GM13977 (cell line): ENCODE measurements at regions not wholly inside any gene's neighbourhood (a gene's known extent, or its start where the extent isn't known, plus 50 kb on each side); places are given as distances from the start of the nearest gene placed in this dataset.
"Not testable (repeated sequence)": the region's sequence is repeated elsewhere in the genome, so short reads cannot be mapped to it uniquely, and the experiment has no call there.

Experiments
- DNase-seq: peaks from one replicate; pipeline ENCODE4 v3.0.0; 2012; ENCODE audit warnings: low spot score
- in situ Hi-C: fragments of 300-500 bp; cut with MboI; formaldehyde crosslinking; loops from one replicate; pipeline ENCODE4 v1.12.0; 2022; ENCODE audit warnings: low sequenced_read_pairs, low pct_unique_long_range_greater_than_20kb, mixed read lengths, inconsistent platforms; ENCODE audit not compliant: unreplicated experiment
- TF ChIP-seq, protein P1 (sequence below): IDR thresholded peaks from 2 replicates; pipeline ENCODE4 v1.5.1; 2012; ENCODE audit warnings: mild to moderate bottlenecking, control low read depth; ENCODE audit not compliant: insufficient read depth; ENCODE audit errors: extremely low read depth, missing control alignments

- DNase-seq, result no peak
- TF ChIP-seq, protein P1, sequence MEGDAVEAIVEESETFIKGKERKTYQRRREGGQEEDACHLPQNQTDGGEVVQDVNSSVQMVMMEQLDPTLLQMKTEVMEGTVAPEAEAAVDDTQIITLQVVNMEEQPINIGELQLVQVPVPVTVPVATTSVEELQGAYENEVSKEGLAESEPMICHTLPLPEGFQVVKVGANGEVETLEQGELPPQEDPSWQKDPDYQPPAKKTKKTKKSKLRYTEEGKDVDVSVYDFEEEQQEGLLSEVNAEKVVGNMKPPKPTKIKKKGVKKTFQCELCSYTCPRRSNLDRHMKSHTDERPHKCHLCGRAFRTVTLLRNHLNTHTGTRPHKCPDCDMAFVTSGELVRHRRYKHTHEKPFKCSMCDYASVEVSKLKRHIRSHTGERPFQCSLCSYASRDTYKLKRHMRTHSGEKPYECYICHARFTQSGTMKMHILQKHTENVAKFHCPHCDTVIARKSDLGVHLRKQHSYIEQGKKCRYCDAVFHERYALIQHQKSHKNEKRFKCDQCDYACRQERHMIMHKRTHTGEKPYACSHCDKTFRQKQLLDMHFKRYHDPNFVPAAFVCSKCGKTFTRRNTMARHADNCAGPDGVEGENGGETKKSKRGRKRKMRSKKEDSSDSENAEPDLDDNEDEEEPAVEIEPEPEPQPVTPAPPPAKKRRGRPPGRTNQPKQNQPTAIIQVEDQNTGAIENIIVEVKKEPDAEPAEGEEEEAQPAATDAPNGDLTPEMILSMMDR, result no peak
- in situ Hi-C loops, result no loop called here
Observed at GRCh38 chr1:68758666-68759209, 261.9 kb upstream of the DEPDC1 start.

DNA sequence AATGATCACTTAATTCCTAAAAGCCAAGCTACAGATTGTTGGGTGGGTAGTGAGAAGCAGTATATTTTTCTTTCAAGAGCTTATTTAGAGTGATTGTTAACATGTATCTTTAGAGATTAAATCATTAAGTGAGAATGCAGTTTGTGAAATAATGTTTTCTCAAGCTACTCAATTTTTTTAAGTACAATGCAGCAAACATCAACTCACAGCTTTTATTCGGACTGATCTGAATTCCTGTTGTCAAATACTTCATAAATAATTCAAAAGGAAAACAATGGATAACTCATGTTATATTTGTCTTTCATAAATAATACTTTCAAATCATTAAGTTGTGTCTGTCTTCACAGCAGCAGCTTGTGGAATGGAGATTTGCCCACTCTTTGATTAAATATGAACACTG lies 271.1 kb upstream of the DEPDC1 start:
- no peak for DNase-seq
- TF ChIP-seq, protein P1, result no peak
- in situ Hi-C loops, result no loop called here

DNA sequence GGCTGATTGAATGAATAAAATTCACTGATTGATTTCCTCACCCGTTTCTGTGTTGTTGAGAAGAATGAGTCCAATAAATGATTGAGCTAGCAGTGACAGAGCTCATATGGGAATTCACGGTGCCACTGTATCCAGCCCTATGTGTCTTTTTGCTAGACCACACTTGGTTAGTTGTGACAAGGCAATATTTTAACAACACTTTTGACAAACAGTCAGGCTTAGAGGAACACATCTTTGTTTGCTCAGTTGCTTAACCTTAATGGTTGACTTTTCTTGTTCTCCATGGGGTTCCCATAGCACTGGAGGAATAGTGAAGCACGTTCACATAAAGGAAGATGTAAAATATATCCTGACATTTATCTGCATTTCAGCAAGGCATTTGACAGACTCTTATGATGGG lies 273.9 kb upstream of the DEPDC1 start:
- DNase-seq, result no peak
- TF ChIP-seq, protein P1, result no peak
- in situ Hi-C loops, result no loop called here

- TF ChIP-seq, protein P1, result no peak
- in situ Hi-C loops, result no loop called here
- DNase-seq, result no peak
Observed at GRCh38 chr1:68777851-68778250, 281.0 kb upstream of the DEPDC1 start.

GRCh38 chr1:68779841-68780240 lies 283.0 kb upstream of the DEPDC1 start:
- in situ Hi-C loops, DNase-seq: not testable (repeated sequence)

- in situ Hi-C loops, result no loop called here
- TF ChIP-seq, protein P1, result no peak
- no peak for DNase-seq
Observed at GRCh38 chr1:68780919-68781318, 284.0 kb upstream of the DEPDC1 start.

DNA sequence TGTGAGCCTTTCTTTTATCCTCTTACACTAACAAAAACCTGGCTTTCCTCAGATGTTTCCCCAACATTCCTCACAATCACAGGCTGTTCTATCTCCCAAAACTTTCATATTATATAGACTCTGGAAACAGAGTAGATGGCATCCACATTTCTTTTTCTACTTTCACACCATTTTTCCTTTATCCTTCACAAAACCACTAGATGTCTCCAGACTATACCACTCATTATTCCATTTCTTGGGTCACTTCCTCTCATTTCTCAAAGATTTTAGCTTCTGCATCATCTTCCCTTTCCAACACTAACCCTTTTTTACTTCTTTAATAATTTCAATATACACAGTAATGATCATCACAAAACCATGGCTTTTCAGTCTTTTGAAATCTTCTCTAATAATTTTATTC lies 286.0 kb upstream of the DEPDC1 start:
- in situ Hi-C loops, result no loop called here
- DNase-seq, result no peak
- TF ChIP-seq, protein P1, result no peak
